ENCODE measurements at regions not wholly inside any gene's neighbourhood (a gene's known extent, or its start where the extent isn't known, plus 50 kb on each side); places are given as distances from the start of the nearest gene placed in this dataset.
A peak's percentile ranks its signal among the peaks of the same experiment; 100 is the strongest.
"Not testable (repeated sequence)": the region's sequence is repeated elsewhere in the genome, so short reads cannot be mapped to it uniquely, and the experiment has no call there.

DNA sequence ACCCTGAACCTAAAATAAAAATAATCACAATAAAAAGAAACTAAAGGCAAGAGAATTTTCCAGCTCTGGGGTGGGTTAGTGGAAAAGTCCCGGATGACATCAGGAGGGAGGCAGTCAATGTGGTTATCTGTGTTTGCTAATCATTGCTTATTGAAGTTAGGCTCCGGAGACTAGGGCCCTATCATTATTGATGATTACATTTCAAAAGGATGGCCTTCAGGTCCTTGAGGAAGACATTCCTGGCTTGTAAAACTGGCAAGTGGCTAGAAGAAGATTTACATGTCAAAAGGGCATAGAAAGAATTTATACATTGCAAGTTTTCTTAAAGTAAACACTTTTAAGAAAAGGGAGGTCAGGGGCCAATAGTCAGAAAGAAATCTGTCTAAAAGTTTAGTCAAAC is 123.4 kb downstream of the POSTN start:
- no peak for DNase-seq

DNA sequence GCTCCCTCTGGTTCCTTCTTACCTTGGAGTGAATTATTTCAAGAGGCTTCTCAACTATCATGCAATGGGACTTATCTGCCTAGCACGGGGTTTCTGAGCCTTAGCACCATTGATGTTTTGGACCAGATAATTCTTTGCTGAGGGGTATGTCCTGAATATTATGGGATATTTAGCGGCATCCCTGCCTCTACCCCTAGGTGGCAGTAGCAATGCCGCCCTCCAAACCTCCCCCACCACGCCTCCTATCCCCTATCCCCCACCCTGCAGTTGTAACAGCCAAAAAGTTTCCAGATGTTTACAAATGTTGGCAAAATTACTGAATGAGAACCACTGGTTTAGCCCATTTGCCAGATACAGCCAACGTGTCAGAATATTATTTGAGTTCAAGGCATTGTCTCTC is 125.5 kb downstream of the POSTN start:
- DNase-seq = no peak

DNA sequence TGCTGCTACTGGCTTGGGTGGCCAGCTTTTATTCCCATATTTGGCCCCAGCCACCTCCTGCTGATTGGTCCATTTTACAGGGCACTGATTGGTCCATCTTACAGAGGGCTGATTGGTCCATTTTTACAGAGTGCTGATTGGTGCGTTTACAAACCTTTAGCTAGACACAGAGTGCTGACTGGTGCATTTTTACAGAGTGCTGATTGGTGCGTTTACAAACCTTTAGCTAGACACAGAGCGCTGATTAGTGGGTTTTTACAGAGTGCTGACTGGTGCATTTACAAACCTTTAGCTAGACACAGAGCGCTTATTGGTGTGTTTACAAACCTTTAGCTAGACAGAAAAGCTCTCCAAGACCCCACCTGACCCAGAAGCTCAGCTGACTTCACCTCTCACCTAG is 126.3 kb downstream of the POSTN start:
- DNase-seq = not testable (repeated sequence)

DNA sequence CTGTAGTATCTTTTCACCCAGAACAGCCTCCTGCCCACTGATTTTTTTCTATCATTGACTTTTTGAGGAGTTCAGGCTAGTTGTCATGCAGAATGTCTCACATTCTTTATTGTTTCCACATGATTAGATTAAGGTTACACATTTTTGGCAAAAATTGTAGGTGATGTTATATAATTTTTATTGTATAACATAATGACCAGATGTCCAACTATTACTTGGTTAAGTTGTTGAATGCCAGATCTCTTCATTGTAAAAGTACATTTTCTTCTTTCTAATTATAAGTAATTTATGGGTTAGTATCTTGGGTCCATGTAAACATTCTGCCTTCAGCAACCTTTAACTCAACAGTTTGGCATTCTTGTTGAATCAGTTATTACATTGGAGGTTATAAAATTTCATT is 138.4 kb downstream of the POSTN start:
- DNase-seq = no peak

GRCh38 chr13:37457612-37458011 is 141.0 kb downstream of the POSTN start:
- DNase-seq = no peak

- DNase-seq = no peak
These were observed 142.1 kb downstream of the POSTN start for GRCh38 chr13:37456506-37456905.

DNA sequence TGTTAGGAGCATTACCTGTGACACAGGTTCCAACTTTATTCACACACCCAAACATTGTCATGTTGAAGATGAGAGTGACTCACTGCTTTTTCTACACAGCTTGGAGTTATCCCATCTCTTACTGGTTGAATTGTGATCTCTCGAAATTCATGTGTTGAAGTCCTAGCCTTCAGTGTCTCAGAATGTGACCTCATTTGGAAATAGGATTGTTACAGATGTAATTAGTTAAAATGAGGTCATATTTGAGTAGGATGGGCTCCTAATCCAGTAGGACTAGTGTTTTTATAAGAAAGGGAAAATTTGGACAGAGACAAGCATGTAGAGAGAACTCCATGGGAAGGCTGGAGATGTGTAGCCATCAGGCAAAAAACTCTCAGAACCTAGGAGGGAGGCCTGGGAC is 142.5 kb downstream of the POSTN start:
- no peak for DNase-seq

DNA sequence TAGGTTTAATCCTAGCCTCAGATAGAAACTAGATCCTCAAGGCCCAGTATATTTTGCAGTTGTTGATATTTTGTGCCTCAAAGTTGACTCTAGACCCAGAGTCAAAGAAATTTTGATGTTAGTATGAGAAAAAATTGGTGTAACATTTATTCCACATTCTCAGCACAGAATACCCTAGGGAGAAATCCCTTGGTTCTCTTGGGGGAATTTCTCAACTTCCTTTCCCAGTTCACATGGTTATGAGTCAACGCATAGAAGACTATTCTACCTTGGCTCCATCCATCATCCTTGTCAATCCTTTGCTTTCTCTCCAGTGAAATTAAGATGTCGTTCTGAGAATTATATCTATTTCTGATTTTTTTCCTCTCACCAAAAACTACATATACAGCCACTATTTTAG is 145.3 kb downstream of the POSTN start:
- no peak for DNase-seq

- no peak for DNase-seq
These were observed 148.3 kb downstream of the POSTN start for GRCh38 chr13:37450276-37450675.

DNA sequence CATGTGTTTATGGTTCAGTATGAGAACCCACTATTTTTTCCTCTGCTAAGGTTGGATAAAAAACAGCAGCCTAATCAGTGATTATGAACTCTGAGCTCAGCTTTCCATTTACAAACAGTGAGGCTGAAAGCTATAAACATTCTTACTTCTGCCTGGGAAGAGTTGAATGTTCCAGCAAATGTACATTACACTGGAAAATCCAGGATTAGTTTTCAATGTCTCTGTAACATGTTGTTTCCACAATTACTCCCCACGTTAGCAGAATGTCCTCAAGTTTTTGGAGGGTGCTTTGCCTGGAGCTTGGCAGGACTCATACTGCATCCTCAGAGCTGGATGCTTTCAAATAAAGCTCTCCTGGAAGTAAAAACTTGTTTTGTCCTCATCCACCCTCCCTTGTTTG is 150.4 kb downstream of the POSTN start:
- no peak for DNase-seq

- no peak for DNase-seq
These were observed 152.1 kb downstream of the POSTN start for GRCh38 chr13:37446503-37446902.

DNA sequence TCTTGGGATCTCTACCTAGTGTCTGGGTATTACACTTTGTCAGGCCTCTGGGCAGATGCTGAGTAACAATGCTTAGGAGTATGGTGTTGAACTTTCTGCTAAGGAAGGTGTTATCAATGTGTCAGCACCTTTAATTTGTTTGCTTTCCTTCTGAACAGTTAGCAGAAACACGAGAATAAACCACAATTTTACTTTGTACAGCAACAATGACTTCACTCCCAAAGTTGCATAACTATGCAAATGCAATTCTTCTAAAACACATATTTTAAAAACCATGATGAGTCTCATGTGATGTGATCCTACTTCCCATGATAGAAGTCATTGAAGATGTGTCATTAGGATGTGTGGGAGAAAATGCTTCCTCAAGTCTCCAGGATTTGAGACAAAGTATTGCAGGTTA is 155.0 kb downstream of the POSTN start:
- DNase-seq = no peak

DNA sequence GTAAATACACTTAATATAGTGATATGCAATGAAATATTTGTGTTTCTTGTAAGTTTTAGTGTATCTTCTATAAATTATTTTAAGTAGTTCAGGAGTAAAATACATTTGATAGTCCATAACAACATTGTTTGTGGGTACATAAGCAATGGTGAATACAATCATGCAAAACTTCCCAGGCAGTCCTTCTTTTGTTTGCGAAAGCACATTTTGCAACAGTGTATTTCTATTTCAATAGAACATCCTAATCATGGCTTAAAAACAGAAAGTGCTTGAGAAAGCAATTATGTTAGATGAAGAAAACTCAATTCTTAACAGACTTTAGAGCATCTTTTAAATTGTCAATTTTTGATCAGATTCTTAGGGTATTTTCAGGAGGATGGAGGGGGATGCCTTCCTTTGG is 155.6 kb downstream of the POSTN start:
- DNase-seq = no peak

DNA sequence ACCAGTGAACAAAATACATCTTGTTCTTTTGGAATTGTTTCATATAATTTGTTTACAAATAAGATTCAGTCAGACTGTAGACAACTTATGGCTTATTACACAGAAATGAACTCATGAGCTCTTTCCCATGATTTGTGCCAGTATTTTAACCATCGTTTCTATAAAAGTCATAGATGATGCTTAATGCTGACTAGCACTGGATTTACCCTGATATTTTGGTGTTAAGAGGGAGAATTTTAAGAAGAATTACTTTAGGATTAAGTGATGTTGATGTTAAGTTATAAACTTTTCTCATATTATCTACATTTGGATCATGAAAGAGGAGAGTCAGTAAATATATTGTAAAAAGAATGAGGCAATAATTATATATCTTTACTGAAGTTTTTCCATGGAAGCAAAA is 162.7 kb downstream of the POSTN start:
- DNase-seq = peak; percentile 62 to 75

- no peak for DNase-seq
These were observed 165.5 kb downstream of the POSTN start for GRCh38 chr13:37433086-37433485.

DNA sequence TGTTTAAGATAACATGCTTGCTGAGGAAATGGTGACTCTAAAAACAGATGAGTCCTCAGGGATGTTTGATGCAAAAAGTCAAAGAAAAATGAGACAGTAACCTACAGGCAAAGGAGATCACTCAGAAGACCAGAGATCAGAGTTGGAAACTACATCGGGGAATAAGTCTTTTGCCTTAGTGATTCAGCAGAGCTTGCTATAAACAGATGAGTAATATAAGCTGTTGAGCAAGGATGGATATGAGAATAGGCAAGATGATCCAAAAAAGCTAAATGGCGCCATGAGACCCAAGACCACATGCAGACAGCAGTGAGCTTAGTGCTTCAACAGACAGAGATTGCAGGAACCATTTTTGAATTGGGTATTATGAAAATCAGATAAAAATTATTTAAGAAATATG is 168.6 kb downstream of the POSTN start:
- no peak for DNase-seq

DNA sequence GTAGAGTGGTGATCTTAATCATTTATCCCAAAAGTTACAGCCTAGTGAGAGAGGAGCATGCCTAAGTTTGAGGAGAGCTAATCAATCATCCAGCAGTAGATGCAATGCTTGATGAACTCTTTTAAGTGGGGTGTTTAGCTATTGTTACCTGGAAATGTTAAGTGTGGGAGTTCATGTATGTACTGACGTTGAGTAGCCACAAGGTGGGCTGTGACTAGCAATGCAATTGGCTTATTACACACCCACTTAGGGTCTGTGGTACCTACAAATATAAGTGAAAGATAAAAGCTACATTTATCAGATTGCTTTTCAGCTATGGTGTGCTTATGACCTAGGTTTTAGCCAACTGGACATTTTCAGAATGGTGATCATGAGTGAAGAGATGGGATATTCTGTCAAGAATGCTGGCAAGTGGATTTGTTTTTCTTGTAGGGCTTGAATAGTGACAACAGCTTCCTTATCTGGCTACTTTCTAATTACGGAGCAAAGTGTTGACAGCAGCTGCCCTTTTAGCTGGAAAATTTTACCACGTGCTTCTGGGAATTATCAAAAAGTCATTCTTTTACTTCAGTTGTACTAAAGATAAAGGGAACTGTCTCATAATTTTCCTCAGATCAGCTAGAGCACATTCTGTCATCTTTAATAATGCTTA is 170.6 kb downstream of the POSTN start:
- no peak for DNase-seq

GRCh38 chr13:37418490-37418889 is 180.1 kb downstream of the POSTN start:
- no peak for DNase-seq

GRCh38 chr13:37417060-37417441 is 181.5 kb downstream of the POSTN start:
- DNase-seq = no peak

DNA sequence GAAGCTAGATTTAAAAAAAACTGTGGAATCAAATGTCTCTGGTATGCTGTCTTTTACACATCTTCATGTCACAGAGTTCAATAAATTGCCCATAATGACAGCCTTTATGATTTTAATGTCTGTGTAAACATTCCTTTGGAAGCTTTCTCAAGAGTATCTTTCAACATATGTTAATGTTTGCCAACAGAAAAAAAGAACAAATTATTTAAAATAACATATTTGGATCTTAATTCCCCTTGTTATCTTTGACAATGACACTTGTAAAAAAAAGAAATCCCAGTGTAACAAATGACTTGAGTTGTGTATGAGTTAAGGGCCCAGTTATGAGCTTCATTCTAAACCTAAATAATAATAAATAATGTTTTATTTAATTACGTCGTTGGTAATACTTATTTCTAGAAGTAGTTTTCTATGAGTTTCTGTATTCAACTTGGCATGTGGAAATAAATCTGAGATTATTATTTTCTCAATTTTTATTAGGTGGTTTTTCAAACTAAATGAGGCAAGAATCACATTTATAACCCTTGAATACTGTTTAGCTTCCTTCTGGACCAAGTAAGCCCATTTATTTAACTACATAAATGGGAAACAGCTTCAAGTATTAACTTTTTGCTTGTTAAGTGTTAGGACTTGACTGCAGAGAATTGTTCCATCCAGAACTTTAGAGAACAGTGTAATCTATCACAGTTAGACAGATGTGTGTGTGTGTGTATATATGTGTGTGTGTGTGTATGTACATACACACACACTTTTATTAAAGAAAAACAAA is 182.1 kb downstream of the POSTN start:
- DNase-seq = peak; percentile 54 to 56

GRCh38 chr13:37413161-37413560 is 185.4 kb downstream of the POSTN start:
- no peak for DNase-seq

DNA sequence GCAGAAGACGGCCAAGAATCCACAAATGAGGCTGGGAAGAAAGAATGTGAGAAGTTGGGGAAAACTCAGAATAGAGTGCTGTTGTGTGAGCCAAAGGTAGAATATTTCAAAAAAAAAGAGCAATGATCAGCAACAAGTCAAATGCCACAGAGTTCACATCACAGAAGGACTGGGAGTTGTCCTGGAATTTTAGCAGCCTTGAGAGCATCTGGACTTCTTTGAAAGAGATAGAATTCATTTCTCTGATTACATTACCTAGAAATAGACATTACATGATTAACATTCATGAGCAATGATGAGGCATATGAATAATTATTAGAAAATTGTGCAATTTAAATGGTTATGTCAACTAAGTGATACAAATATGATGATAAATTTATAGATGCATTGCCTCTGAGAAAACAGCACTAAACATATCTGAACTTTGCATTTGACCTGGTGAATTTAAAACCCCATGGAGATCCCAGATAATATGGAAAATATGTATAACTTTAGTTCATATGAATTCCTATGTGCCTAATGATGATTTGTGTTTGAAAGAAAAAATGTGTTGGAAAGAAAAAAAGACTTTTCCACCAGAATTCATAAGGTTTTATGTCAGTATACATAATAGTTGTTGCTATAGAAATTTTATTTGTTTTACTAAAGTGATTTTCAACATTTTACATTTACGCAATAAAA is 186.2 kb downstream of the POSTN start:
- peak in 1 of 2 donors; percentile 48 for DNase-seq

DNA sequence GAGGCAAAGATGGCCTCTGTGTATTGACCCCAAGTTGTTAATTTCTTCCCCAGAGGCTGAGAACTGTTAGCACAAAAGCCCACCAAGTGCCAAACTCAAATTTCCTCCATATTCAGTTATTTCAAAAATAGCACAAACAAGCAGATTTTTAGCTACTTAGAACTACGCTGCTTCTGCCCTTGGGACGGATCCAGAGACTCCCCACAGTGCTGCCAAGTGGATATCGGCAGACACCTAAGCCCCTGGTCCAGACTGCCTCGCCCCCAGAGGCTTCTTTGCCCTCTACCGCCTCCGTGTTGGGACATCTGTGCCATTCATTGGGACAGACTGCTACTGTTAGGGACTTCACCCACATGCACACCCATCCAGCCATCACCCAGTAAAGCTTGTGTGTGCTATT is 188.3 kb downstream of the POSTN start:
- peak in 1 of 2 donors; percentile 32 for DNase-seq
